ENCODE measurements at regions not wholly inside any gene's neighbourhood (a gene's known extent, or its start where the extent isn't known, plus 50 kb on each side); places are given as distances from the start of the nearest gene placed in this dataset.

DNA sequence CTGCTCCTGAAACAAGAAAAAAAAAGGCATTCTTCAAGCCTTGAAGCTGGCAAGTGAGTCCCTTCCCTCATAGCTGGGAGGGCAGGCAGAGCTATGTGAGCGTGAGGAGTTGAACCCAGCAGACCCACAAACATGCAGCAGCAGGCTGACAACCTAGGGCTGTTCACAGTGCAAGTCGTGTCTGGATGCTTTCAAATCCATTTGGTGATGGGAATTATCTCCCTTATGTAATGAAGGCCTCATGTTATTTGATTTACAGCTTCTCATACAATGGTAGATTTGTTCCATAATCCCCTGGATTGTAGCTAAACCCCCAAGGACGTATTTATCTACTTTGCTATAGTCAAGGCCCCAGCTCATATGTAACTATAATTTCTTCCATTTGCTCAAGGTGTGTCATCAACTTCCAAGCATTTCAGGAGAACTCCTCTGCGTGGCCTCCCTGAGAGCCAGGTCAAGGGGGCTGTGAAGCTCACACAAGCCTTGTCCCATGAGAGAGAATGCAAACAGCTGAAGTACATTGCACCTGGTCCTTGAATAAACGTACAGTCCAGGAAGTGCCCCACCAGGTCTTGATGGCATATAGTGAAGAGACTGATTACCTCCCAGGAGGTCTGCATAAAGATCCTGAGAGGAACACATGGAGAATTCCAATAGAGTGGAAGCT, 124.8 kb upstream of the SLC1A3 start:
- no peak overlapping the region for H3K27ac Mint-ChIP-seq
- TF ChIP-seq, protein P1, sequence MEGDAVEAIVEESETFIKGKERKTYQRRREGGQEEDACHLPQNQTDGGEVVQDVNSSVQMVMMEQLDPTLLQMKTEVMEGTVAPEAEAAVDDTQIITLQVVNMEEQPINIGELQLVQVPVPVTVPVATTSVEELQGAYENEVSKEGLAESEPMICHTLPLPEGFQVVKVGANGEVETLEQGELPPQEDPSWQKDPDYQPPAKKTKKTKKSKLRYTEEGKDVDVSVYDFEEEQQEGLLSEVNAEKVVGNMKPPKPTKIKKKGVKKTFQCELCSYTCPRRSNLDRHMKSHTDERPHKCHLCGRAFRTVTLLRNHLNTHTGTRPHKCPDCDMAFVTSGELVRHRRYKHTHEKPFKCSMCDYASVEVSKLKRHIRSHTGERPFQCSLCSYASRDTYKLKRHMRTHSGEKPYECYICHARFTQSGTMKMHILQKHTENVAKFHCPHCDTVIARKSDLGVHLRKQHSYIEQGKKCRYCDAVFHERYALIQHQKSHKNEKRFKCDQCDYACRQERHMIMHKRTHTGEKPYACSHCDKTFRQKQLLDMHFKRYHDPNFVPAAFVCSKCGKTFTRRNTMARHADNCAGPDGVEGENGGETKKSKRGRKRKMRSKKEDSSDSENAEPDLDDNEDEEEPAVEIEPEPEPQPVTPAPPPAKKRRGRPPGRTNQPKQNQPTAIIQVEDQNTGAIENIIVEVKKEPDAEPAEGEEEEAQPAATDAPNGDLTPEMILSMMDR (IDR thresholded peaks at IDR 0.05), result no peak
- H3K4me1 Mint-ChIP-seq (ENCODE audit: low read depth), result no peaks in the 10 kb centered on the region
- H3K4me3 Mint-ChIP-seq, result no peak overlapping the region
- no peaks in the 10 kb centered on the region for H3K36me3 Mint-ChIP-seq (ENCODE audit: low read depth)
- H3K9me3 Mint-ChIP-seq, result no peaks in the 10 kb centered on the region
- H3K27me3 Mint-ChIP-seq (ENCODE audit: insufficient read depth), result peaks cover 2% of the 10 kb centered on the region; the same call in 1 of the 2 replicates
- DNase-seq, result no peak

DNA sequence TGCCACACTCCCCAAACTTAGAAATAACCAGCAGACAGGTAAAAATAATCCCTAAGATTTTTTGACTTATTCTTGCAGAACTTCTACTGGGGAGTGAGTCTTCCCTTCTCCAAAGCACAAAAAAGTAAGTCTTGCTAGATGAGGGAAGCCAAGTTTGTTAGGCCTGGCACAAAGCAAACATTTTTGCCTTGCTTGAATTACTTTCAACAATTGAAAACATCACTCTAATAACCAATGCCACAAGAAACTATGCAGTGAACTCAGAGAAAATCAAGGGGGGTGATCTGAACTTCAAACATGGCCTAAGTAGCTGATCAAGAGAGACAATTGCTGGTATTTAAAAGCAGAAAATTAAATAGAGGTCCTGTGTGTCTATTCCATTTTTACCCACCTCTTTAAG, 123.6 kb upstream of the SLC1A3 start:
- Mint-ChIP-seq H3K36me3 (ENCODE audit: low read depth) (no peaks in the 10 kb centered on the region), H3K27ac (no peak overlapping the region), H3K4me3 (no peak overlapping the region), H3K27me3 (ENCODE audit: insufficient read depth) (peaks cover 5% of the 10 kb centered on the region), H3K4me1 (ENCODE audit: low read depth) (no peaks in the 10 kb centered on the region), H3K9me3 (no peaks in the 10 kb centered on the region)
- no peak for DNase-seq
- TF ChIP-seq, protein P1 (IDR thresholded peaks at IDR 0.05), result no peak

DNA sequence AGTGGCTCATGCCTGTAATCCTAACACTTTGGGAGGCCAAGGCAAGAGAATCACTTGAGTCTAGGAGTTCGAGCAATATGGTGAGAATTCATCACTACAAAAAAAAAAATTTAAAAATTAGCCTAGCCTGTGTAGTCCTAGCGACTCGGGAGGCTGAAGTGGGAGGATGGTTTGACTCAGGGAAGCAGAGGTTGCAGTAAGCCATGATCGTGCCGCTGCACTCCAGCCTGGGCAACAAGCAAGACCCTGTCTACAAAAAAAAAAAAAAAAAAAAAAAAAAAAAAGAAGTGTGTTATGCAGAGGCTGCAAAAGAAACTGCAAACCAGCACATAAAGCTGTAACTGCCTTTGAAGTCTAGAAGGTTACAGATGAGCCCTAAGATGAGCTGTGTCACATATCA, 116.9 kb upstream of the SLC1A3 start:
- Mint-ChIP-seq H3K9me3 (no peaks in the 10 kb centered on the region), H3K4me1 (ENCODE audit: low read depth) (peaks cover 44% of the 10 kb centered on the region), H3K36me3 (ENCODE audit: low read depth) (no peaks in the 10 kb centered on the region), H3K27me3 (ENCODE audit: insufficient read depth) (peaks cover 9% of the 10 kb centered on the region; the same call in 1 of the 2 replicates), H3K4me3 (peak overlapping the region; percentile 44; the same call in 1 of the 2 replicates), H3K27ac (no peak overlapping the region)
- TF ChIP-seq, protein P1 (IDR thresholded peaks at IDR 0.05), result no peak
- no peak for DNase-seq

DNA sequence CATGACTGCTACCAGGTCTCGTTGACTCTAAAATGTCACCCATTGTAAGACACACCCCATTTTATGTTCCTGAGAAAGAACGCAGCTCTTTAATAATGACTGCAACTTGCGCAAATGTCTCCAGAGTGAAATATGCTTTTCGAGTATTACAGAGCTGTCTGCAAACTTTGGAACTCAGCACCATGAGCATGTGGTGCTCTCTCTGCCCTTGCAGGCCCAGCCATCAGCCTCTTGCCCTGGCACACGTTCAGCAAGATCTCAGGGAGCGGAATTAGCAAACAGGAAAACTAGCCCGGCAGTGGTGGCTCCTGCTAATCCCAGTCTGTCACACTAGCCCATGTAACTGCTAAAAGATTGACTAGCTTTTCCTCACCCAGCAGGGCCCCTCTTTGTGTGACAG, 114.5 kb upstream of the SLC1A3 start:
- H3K27me3 Mint-ChIP-seq (ENCODE audit: insufficient read depth), result peaks cover 22% of the 10 kb centered on the region; the same call in 1 of the 2 replicates
- H3K9me3 Mint-ChIP-seq, result no peaks in the 10 kb centered on the region
- TF ChIP-seq, protein P1 (IDR thresholded peaks at IDR 0.05), result no peak
- H3K4me1 Mint-ChIP-seq (ENCODE audit: low read depth), result peaks cover 60% of the 10 kb centered on the region
- H3K36me3 Mint-ChIP-seq (ENCODE audit: low read depth), result no peaks in the 10 kb centered on the region
- no peak overlapping the region for H3K27ac Mint-ChIP-seq
- no peak overlapping the region for H3K4me3 Mint-ChIP-seq
- DNase-seq, result no peak

DNA sequence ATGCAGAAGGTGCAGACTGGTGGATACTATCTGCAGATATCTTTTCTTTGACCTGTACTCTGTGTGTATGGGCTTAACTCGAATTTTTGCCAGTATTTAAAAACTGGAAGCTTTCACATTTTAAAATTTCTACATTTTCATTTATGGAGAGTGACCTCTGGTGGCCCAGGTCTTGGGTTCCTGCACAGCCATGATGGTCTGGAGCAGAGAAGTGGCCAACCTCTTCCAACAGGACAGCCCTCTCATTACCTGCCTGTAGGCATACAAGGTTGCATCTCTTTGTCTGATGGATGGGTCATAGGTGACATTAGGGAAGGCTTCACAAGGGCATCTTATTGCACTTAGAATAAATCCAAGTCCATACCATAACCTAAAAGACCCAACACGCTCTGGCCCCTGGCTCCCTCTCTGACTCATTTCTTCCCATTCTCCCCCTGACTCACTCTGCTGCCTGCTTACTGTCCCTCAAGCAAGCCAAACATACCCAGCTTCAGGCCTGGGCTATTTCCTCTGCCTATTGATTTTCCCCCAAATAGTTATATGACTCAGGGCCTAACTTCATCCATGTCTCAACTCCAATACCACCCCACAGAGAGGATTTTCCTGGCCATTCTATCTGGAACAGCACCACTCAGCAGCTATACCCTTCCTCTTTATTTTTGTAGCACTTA, 113.3 kb upstream of the SLC1A3 start:
- peak; percentile 25 for DNase-seq
- Mint-ChIP-seq H3K27me3 (ENCODE audit: insufficient read depth) (peaks cover 22% of the 10 kb centered on the region), H3K4me1 (ENCODE audit: low read depth) (peaks cover 60% of the 10 kb centered on the region), H3K9me3 (no peaks in the 10 kb centered on the region), H3K36me3 (ENCODE audit: low read depth) (no peaks in the 10 kb centered on the region), H3K27ac (no peak overlapping the region), H3K4me3 (no peak overlapping the region)
- TF ChIP-seq, protein P1 (IDR thresholded peaks at IDR 0.05), result peak; percentile 35; the same call in 1 of the 2 replicates
